Lung (tissue), 11 donors: ENCODE measurements at regions not wholly inside any gene's neighbourhood (a gene's known extent, or its start where the extent isn't known, plus 50 kb on each side); places are given as distances from the start of the nearest gene placed in this dataset.

Experiments used
- ATAC-seq: fragments of 200-7000 bp; cut with Tn5 transposase; one replicate; pipeline ENCODE4 v1.9.1; 2020; ENCODE audit warnings: moderate number of reproducible peaks; ENCODE audit not compliant: insufficient read depth, low FRiP score
- DNase-seq, 3 donors: peaks; one replicate each; pipeline ENCODE4 v3.0.0-alpha.2; 2013 to 2017
- H3K27ac ChIP-seq, 2 donors: one replicate each; pipeline ENCODE4 v1.5.1; 2013; ENCODE audit warnings: mild to moderate bottlenecking in 2 of 2, moderate library complexity in 2 of 2, control low read depth in 1 of 2, inconsistent platforms in 1 of 2, low read depth in 1 of 2, low read length in 1 of 2
- H3K27me3 ChIP-seq, 3 donors: one replicate each; pipeline ENCODE4 v1.5.1; 2013; ENCODE audit warnings: low read length in 2 of 3; ENCODE audit not compliant: control insufficient read depth in 3 of 3, insufficient read depth in 3 of 3
- H3K36me3 ChIP-seq, 4 donors: one replicate each; pipeline ENCODE4 v1.5.1; 2013; ENCODE audit warnings: low read length in 4 of 4, mild to moderate bottlenecking in 1 of 4, moderate library complexity in 1 of 4; ENCODE audit not compliant: control insufficient read depth in 4 of 4, insufficient read depth in 4 of 4
- H3K4me1 ChIP-seq, 5 donors: one replicate each; pipeline ENCODE4 v1.5.1; 2013; ENCODE audit warnings: low read length in 5 of 5, mild to moderate bottlenecking in 2 of 5, moderate library complexity in 1 of 5; ENCODE audit not compliant: control insufficient read depth in 5 of 5, insufficient read depth in 5 of 5
- H3K4me3 ChIP-seq: one replicate; pipeline ENCODE4 v1.5.1; 2013; ENCODE audit warnings: mild to moderate bottlenecking, control low read depth, moderate library complexity
- H3K9ac ChIP-seq, 2 donors: one replicate each; pipeline ENCODE4 v1.5.1; 2013; ENCODE audit warnings: low read length in 2 of 2, control low read depth in 1 of 2; ENCODE audit not compliant: insufficient read depth in 1 of 2
- H3K9me3 ChIP-seq, 4 donors: one replicate each; pipeline ENCODE4 v1.5.1; 2013; ENCODE audit warnings: low read length in 3 of 4, mild to moderate bottlenecking in 1 of 4, moderate library complexity in 1 of 4; ENCODE audit not compliant: control insufficient read depth in 4 of 4, insufficient read depth in 3 of 4
- WGBS, 2 donors: extraction: QIAGEN DNeasy Blood & Tissue Kit; methylation state at CpG; one replicate each; pipeline ENCODE4 v1.1.7; 2013; 5-methylcytosine and 5-hydroxymethylcytosine counted together
- TF ChIP-seq, protein P1 (sequence below): IDR thresholded peaks from 2 replicates; pipeline ENCODE4 v1.5.1; 2012; ENCODE audit warnings: mild to moderate bottlenecking; ENCODE audit errors: control extremely low read depth, extremely low read depth
- donor health status: control.
- donor health status: control.
- donor health status: Bipolar disorder and iron deficiency.
- donor health status: healthy.
- donor health status: DM: yes; HTN: yes; CAD: no.

GRCh38 chr21:25513810-25514209 is 93.5 kb downstream of the MRPL39 start:
- no peak overlapping the region for H3K9ac ChIP-seq
- 85 to 95% methylated on average over 5 of the region's 5 CpGs for WGBS, 2 donors
- no peak overlapping the region for H3K4me3 ChIP-seq
- TF ChIP-seq, protein P1, sequence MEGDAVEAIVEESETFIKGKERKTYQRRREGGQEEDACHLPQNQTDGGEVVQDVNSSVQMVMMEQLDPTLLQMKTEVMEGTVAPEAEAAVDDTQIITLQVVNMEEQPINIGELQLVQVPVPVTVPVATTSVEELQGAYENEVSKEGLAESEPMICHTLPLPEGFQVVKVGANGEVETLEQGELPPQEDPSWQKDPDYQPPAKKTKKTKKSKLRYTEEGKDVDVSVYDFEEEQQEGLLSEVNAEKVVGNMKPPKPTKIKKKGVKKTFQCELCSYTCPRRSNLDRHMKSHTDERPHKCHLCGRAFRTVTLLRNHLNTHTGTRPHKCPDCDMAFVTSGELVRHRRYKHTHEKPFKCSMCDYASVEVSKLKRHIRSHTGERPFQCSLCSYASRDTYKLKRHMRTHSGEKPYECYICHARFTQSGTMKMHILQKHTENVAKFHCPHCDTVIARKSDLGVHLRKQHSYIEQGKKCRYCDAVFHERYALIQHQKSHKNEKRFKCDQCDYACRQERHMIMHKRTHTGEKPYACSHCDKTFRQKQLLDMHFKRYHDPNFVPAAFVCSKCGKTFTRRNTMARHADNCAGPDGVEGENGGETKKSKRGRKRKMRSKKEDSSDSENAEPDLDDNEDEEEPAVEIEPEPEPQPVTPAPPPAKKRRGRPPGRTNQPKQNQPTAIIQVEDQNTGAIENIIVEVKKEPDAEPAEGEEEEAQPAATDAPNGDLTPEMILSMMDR: no peak
- H3K36me3 ChIP-seq: no peaks in the 10 kb centered on the region
- H3K9me3 ChIP-seq: no peaks in the 10 kb centered on the region
- ATAC-seq (no peak), DNase-seq (no peak)
- H3K4me1 ChIP-seq: no peaks in the 10 kb centered on the region
- no peak overlapping the region for H3K27ac ChIP-seq
- H3K27me3 ChIP-seq: no peaks in the 10 kb centered on the region

GRCh38 chr21:25512095-25513081 is 94.9 kb downstream of the MRPL39 start:
- Histone ChIP-seq H3K27me3 (no peaks in the 10 kb centered on the region), H3K27ac (no peak overlapping the region), H3K4me1 (no peaks in the 10 kb centered on the region), H3K9ac (no peak overlapping the region), H3K4me3 (no peak overlapping the region), H3K9me3 (no peaks in the 10 kb centered on the region), H3K36me3 (no peaks in the 10 kb centered on the region)
- TF ChIP-seq, protein P1: no peak
- WGBS, 2 donors: 81 to 92% methylated on average over 7 of the region's 7 CpGs
- DNase-seq: peak in 1 of 3 donors; percentile 2
- no peak for ATAC-seq

DNA sequence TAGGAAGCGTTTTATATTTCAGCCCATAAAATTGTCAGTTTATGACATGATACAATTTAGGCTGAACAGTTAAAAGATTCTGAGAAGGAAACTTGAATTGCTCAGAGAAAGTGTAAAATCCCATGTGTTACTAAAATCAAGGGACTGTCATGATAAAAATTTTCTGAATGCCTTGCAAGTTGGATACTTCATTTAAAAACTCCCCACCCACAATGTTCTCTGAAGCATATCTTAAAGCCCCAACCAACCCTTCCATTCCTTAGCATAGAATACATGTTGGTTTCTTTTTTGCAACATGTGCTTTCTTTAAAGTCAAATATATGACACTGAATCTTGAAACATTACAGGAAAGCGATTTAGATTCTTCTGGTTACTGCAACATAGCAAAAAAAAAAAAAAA is 97.4 kb downstream of the MRPL39 start:
- Histone ChIP-seq H3K27me3 (no peaks in the 10 kb centered on the region), H3K9ac (no peak overlapping the region), H3K27ac (no peak overlapping the region), H3K9me3 (no peaks in the 10 kb centered on the region), H3K36me3 (no peaks in the 10 kb centered on the region), H3K4me3 (no peak overlapping the region), H3K4me1 (no peaks in the 10 kb centered on the region)
- DNase-seq (no peak), ATAC-seq (no peak)
- WGBS, 2 donors: 44 to 46% methylated on average over 2 of the region's 2 CpGs
- TF ChIP-seq, protein P1: no peak
